HFFc6 (cell line): ENCODE measurements at regions not wholly inside any gene's neighbourhood (a gene's known extent, or its start where the extent isn't known, plus 50 kb on each side); places are given as distances from the start of the nearest gene placed in this dataset.

ENCODE experiments used
- DNase-seq: peaks from one replicate; pipeline ENCODE4 v3.0.0-alpha.2; 2018
- H3K27ac Mint-ChIP-seq: 2 replicates; pipeline ENCODE4 v1.8.0; 2020; ENCODE audit warnings: mild to moderate bottlenecking, mixed read lengths
- H3K27me3 Mint-ChIP-seq: 2 replicates; pipeline ENCODE4 v1.8.0; 2021; ENCODE audit warnings: mild to moderate bottlenecking, moderate library complexity, mixed read lengths; ENCODE audit not compliant: insufficient read depth
- H3K36me3 Mint-ChIP-seq: 2 replicates; pipeline ENCODE4 v1.8.0; 2021; ENCODE audit warnings: low read depth, mixed read lengths
- H3K4me1 Mint-ChIP-seq: 2 replicates; pipeline ENCODE4 v1.8.0; 2020; ENCODE audit warnings: low read depth, mixed read lengths
- H3K4me3 Mint-ChIP-seq: 2 replicates; pipeline ENCODE4 v1.8.0; 2020; ENCODE audit warnings: mild to moderate bottlenecking, moderate library complexity, mixed read lengths
- H3K9me3 Mint-ChIP-seq: 2 replicates; pipeline ENCODE4 v1.8.0; 2020; ENCODE audit warnings: mild to moderate bottlenecking, mixed read lengths
- CTCF ChIP-seq: fragments of 200-600 bp; sonication (generic); IDR thresholded peaks from 2 replicates; pipeline ENCODE4 v1.5.0; 2021; ENCODE audit warnings: antibody characterized with exemption, mild to moderate bottlenecking

- H3K27me3 Mint-ChIP-seq: no peaks in the 10 kb centered on the region; the same call in 1 of the 2 replicates
- H3K9me3 Mint-ChIP-seq: no peaks in the 10 kb centered on the region
- TF ChIP-seq CTCF: no peak
- DNase-seq: no peak
- H3K36me3 Mint-ChIP-seq: no peaks in the 10 kb centered on the region
- H3K4me3 Mint-ChIP-seq: no peak overlapping the region
- no peak overlapping the region for H3K27ac Mint-ChIP-seq
- peaks cover 48% of the 10 kb centered on the region for H3K4me1 Mint-ChIP-seq
Observed at GRCh38 chr2:75287624-75288316, 88.5 kb upstream of the TACR1 start.

- DNase-seq: no peak
- no peak for TF ChIP-seq CTCF
- peaks cover 15% of the 10 kb centered on the region for H3K4me1 Mint-ChIP-seq
- no peak overlapping the region for H3K4me3 Mint-ChIP-seq
- no peaks in the 10 kb centered on the region for H3K27me3 Mint-ChIP-seq
- H3K9me3 Mint-ChIP-seq: no peaks in the 10 kb centered on the region
- no peak overlapping the region for H3K27ac Mint-ChIP-seq
- peaks cover 4% of the 10 kb centered on the region; the same call in 1 of the 2 replicates for H3K36me3 Mint-ChIP-seq
Observed at GRCh38 chr2:75284345-75284744, 85.0 kb upstream of the TACR1 start.

- no peak for TF ChIP-seq CTCF
- no peak overlapping the region for H3K4me3 Mint-ChIP-seq
- H3K4me1 Mint-ChIP-seq: peaks cover 38% of the 10 kb centered on the region
- H3K9me3 Mint-ChIP-seq: no peaks in the 10 kb centered on the region
- DNase-seq: no peak
- no peaks in the 10 kb centered on the region for H3K27me3 Mint-ChIP-seq
- peaks cover 17% of the 10 kb centered on the region for H3K36me3 Mint-ChIP-seq
- no peak overlapping the region for H3K27ac Mint-ChIP-seq
Observed at GRCh38 chr2:75278821-75279379, 79.6 kb upstream of the TACR1 start.

GRCh38 chr2:75278314-75278713 is 79.0 kb upstream of the TACR1 start:
- Mint-ChIP-seq H3K27ac (no peak overlapping the region), H3K27me3 (no peaks in the 10 kb centered on the region), H3K36me3 (peaks cover 23% of the 10 kb centered on the region), H3K4me3 (no peak overlapping the region), H3K9me3 (no peaks in the 10 kb centered on the region), H3K4me1 (peaks cover 38% of the 10 kb centered on the region)
- DNase-seq: no peak
- no peak for TF ChIP-seq CTCF

GRCh38 chr2:75277111-75277510 is 77.8 kb upstream of the TACR1 start:
- no peak for TF ChIP-seq CTCF
- H3K27ac Mint-ChIP-seq: peak overlapping the region; percentile 85
- no peaks in the 10 kb centered on the region for H3K27me3 Mint-ChIP-seq
- peaks cover 30% of the 10 kb centered on the region for H3K36me3 Mint-ChIP-seq
- H3K4me3 Mint-ChIP-seq: peak overlapping the region; percentile 87
- H3K9me3 Mint-ChIP-seq: no peaks in the 10 kb centered on the region
- DNase-seq: peak; percentile 52
- peaks cover 38% of the 10 kb centered on the region for H3K4me1 Mint-ChIP-seq
